Peyer's patch (tissue), 4 donors: ENCODE measurements at regions not wholly inside any gene's neighbourhood (a gene's known extent, or its start where the extent isn't known, plus 50 kb on each side); places are given as distances from the start of the nearest gene placed in this dataset.

Source experiments
- POLR2A ChIP-seq, 2 donors: fragments of 450-650 bp; IDR thresholded peaks; one replicate each; pipeline ENCODE4 v1.5.1; 2017; ENCODE audit warnings: antibody characterized with exemption in 2 of 2, mild to moderate bottlenecking in 2 of 2, moderate library complexity in 2 of 2
- TF ChIP-seq, protein P1 (sequence below), 6 experiments: fragments of 450-650 bp in 4 of 6; fragments of 200-600 bp in 2 of 6; sonication (generic) in 1 of 6; IDR thresholded peaks; one replicate each; pipeline ENCODE4 v1.5.1; 2017 to 2019; ENCODE audit warnings: antibody characterized with exemption in 6 of 6, mild to moderate bottlenecking in 3 of 6, moderate library complexity in 1 of 6

DNA sequence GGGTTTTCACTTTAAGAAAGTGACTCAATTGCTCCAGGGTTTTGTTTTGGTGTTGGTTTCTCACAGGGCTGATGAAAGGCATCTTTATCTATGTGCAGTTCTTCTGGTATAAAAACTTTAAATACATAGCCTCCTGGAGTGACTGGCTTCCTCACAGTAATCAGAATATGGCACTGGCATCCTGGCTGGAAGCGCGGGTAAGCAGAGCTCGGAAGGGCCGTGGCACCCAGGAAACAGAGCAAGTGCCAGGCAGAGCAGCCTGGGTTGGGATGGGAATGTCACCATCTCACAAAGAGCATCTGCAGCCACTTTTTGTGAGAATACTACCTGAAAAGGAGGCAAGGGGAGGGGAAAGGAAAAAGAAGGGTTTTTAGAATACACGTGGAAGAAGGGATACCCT lies 534.7 kb downstream of the PLCL1 start:
- no peak for TF ChIP-seq POLR2A (IDR thresholded peaks at IDR 0.05)
- TF ChIP-seq, protein P1, sequence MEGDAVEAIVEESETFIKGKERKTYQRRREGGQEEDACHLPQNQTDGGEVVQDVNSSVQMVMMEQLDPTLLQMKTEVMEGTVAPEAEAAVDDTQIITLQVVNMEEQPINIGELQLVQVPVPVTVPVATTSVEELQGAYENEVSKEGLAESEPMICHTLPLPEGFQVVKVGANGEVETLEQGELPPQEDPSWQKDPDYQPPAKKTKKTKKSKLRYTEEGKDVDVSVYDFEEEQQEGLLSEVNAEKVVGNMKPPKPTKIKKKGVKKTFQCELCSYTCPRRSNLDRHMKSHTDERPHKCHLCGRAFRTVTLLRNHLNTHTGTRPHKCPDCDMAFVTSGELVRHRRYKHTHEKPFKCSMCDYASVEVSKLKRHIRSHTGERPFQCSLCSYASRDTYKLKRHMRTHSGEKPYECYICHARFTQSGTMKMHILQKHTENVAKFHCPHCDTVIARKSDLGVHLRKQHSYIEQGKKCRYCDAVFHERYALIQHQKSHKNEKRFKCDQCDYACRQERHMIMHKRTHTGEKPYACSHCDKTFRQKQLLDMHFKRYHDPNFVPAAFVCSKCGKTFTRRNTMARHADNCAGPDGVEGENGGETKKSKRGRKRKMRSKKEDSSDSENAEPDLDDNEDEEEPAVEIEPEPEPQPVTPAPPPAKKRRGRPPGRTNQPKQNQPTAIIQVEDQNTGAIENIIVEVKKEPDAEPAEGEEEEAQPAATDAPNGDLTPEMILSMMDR (IDR thresholded peaks at IDR 0.05): no peak
